ENCODE measurements at regions not wholly inside any gene's neighbourhood (a gene's known extent, or its start where the extent isn't known, plus 50 kb on each side); places are given as distances from the start of the nearest gene placed in this dataset.
"Not testable (repeated sequence)": the region's sequence is repeated elsewhere in the genome, so short reads cannot be mapped to it uniquely, and the experiment has no call there.

DNA sequence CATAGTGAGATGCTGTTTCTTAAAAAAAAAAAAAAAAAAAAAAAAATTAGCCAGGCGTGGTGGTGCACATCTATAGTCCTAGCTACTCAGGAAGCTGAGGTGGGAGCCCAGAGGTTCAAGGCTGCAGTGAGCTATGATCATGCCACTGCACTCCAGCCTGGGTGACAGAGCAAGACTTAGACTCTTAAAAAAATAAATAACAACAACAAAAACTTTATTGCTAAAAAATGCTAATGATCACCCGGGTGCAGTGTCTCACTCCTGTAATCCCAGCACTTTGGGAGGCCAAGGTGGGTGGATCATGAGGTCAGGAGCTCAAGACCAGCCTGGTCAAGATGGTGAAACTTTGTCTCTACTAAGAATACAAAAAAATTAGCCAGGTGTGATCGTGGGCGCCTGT lies 119.5 kb upstream of the RAB4A start:
- not testable (repeated sequence) for H3K27me3 ChIP-seq (ENCODE audit: control insufficient read depth, insufficient read depth, low read length); H3K9ac ChIP-seq (ENCODE audit: low read depth, low read length); H3K9me3 ChIP-seq (ENCODE audit: control insufficient read depth, insufficient read depth, low read length); H3K36me3 ChIP-seq (ENCODE audit: control insufficient read depth, insufficient read depth, low read length); H3K4me3 ChIP-seq (ENCODE audit: low read depth, low read length); H3K27ac ChIP-seq (ENCODE audit: low read depth, low read length)
- H3K4me1 ChIP-seq (ENCODE audit: control insufficient read depth, insufficient read depth, low read length) = peaks cover 22% of the 10 kb centered on the region

DNA sequence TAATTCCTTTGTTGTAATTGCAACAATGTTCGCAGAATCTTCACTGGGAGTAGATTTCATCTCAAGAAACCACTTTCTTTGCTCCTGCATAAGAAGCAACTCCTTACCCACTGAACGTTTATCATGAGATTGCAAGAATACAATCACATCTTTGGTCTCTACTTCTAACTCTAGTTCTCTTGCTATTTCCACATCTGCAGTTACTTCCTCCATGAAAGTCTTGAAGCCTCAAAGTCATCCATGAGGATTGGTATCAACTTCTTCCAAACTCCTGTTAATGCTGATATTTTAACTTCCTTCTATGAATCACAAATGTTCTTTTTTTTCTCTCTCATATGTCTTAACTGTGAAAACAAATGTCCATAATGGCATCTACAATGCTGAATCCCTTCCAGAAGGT lies 118.6 kb upstream of the RAB4A start:
- no peak overlapping the region for H3K4me3 ChIP-seq (ENCODE audit: low read depth, low read length)
- no peak overlapping the region for H3K27ac ChIP-seq (ENCODE audit: low read depth, low read length)
- peaks cover 22% of the 10 kb centered on the region for H3K4me1 ChIP-seq (ENCODE audit: control insufficient read depth, insufficient read depth, low read length)
- H3K9me3 ChIP-seq (ENCODE audit: control insufficient read depth, insufficient read depth, low read length) = no peaks in the 10 kb centered on the region
- H3K9ac ChIP-seq (ENCODE audit: low read depth, low read length) = no peak overlapping the region
- H3K36me3 ChIP-seq (ENCODE audit: control insufficient read depth, insufficient read depth, low read length) = no peaks in the 10 kb centered on the region
- 0 out of 2 replicates have a peak, but pooled peaks cover 6% of the 10 kb centered on the region for H3K27me3 ChIP-seq (ENCODE audit: control insufficient read depth, insufficient read depth, low read length)

DNA sequence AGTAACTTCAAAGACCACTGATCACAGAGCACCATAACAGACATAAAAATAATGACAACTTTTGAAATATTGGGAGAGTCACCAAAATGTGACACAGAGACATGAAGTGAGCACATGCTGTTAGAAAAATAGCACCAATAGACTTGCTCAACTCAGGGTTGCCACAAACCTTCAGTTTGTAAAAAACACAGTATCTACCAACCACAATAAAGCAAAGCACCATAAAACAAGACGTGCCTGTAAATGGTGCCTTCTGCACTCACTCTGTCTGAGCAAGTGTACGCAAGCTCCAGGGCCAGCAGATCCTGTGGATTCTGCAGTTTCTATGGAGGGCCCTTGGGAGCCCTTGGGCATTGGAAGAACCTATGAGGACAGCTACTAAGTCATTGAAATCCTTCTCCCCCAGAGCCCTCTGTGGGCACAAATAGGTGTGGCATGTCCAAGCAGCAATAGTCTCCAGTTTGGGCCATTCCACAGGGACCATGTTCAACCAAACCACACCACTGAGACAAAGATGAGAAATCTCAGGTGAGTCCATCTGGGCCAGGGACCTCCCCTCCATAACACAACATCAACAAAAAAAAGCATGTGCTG lies 116.9 kb upstream of the RAB4A start:
- Histone ChIP-seq H3K27me3 (ENCODE audit: control insufficient read depth, insufficient read depth, low read length) (0 out of 2 replicates have a peak, but pooled peaks cover 1% of the 10 kb centered on the region), H3K36me3 (ENCODE audit: control insufficient read depth, insufficient read depth, low read length) (no peaks in the 10 kb centered on the region), H3K9me3 (ENCODE audit: control insufficient read depth, insufficient read depth, low read length) (no peaks in the 10 kb centered on the region), H3K4me3 (ENCODE audit: low read depth, low read length) (no peak overlapping the region), H3K4me1 (ENCODE audit: control insufficient read depth, insufficient read depth, low read length) (peaks cover 8% of the 10 kb centered on the region; the same call in 1 of the 2 replicates), H3K27ac (ENCODE audit: low read depth, low read length) (no peak overlapping the region), H3K9ac (ENCODE audit: low read depth, low read length) (no peak overlapping the region)

DNA sequence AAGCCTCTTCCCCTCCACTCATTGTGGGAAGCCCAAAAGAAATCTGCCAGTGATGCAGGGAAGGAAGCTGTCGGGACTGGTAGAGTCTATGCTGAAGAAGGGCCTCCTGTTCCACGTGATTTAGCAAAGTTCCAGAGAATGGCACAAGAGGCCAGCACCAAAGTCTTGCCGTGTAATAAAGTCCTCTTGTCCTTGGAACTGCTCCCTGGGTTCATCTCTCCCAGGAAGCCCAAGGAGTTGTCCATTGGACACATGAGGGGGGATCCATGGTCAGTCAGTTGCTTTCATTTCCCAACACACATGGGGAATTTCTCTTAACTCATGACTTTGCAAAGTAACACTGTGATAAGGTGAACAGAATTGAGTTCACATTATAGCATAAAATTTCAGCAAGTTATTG lies 116.1 kb upstream of the RAB4A start:
- Histone ChIP-seq H3K9me3 (ENCODE audit: control insufficient read depth, insufficient read depth, low read length) (no peaks in the 10 kb centered on the region), H3K36me3 (ENCODE audit: control insufficient read depth, insufficient read depth, low read length) (no peaks in the 10 kb centered on the region), H3K4me1 (ENCODE audit: control insufficient read depth, insufficient read depth, low read length) (peaks cover 8% of the 10 kb centered on the region; the same call in 1 of the 2 replicates), H3K27me3 (ENCODE audit: control insufficient read depth, insufficient read depth, low read length) (no peaks in the 10 kb centered on the region), H3K9ac (ENCODE audit: low read depth, low read length) (no peak overlapping the region), H3K4me3 (ENCODE audit: low read depth, low read length) (no peak overlapping the region), H3K27ac (ENCODE audit: low read depth, low read length) (no peak overlapping the region)

DNA sequence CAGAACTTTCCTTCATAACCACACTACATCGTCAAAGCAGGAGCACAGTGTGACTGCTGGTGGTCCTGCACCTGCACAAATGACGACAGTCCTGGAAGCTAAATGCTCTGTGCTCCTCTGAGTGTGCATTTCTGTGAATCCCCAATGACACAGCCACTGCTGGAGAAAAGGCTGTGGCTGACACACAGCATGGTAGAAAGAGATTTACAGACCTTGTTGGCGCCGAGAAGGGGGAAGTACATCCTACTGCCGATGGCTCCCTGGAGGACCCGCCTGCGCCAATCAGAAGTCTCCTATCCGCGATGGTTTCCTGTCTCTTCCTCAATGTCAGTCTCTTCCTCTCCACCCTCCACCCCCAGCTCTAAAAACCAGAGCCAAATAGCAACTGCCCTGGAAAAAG lies 115.4 kb upstream of the RAB4A start:
- Histone ChIP-seq H3K27ac (ENCODE audit: low read depth, low read length) (no peak overlapping the region), H3K9ac (ENCODE audit: low read depth, low read length) (no peak overlapping the region), H3K4me3 (ENCODE audit: low read depth, low read length) (no peak overlapping the region), H3K36me3 (ENCODE audit: control insufficient read depth, insufficient read depth, low read length) (no peaks in the 10 kb centered on the region), H3K4me1 (ENCODE audit: control insufficient read depth, insufficient read depth, low read length) (peaks cover 7% of the 10 kb centered on the region; the same call in 1 of the 2 replicates), H3K27me3 (ENCODE audit: control insufficient read depth, insufficient read depth, low read length) (no peaks in the 10 kb centered on the region), H3K9me3 (ENCODE audit: control insufficient read depth, insufficient read depth, low read length) (no peaks in the 10 kb centered on the region)

DNA sequence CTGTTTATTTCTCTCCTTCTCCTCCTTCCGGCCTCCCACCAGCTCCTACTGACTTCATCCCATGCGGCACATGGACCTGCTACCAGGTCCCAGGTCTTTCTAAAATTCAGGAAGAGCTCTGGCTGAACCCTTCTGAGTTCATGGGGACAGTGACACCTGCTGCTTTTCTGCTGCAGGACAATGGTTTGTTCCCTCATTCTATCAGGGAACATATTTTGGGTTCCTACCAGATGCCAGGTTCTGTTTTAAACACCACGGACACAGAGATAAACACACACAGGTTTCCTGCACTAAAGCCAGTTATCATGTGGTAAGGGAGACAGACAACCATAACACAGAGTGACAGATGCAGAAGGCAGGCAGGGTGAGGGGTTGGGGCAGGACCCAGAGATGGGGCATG lies 114.0 kb upstream of the RAB4A start:
- Histone ChIP-seq H3K4me1 (ENCODE audit: control insufficient read depth, insufficient read depth, low read length) (no peaks in the 10 kb centered on the region; the same call in 1 of the 2 replicates), H3K4me3 (ENCODE audit: low read depth, low read length) (no peak overlapping the region), H3K27ac (ENCODE audit: low read depth, low read length) (no peak overlapping the region), H3K9me3 (ENCODE audit: control insufficient read depth, insufficient read depth, low read length) (no peaks in the 10 kb centered on the region), H3K27me3 (ENCODE audit: control insufficient read depth, insufficient read depth, low read length) (no peaks in the 10 kb centered on the region), H3K9ac (ENCODE audit: low read depth, low read length) (no peak overlapping the region), H3K36me3 (ENCODE audit: control insufficient read depth, insufficient read depth, low read length) (no peaks in the 10 kb centered on the region)

DNA sequence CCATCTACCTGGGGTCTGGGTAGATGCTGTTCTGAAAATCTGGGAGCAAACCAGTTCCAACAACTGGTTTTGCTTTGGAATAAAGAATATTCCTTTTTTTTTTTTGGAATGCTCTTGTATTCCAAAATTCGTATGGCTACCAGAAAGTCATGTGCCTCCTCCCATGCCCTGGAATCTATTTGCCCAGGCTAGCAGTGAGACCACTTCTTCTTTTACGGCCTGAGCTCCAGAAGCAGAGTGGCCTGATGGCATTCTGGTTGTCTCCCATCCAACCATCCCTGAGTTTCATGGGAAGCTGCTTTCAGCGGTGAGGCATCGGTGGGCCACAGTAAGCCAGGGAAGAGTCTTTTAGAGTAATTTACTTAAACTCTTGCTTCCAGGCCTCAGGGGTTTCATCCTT lies 113.4 kb upstream of the RAB4A start:
- Histone ChIP-seq H3K9ac (ENCODE audit: low read depth, low read length) (no peak overlapping the region), H3K4me3 (ENCODE audit: low read depth, low read length) (no peak overlapping the region)

DNA sequence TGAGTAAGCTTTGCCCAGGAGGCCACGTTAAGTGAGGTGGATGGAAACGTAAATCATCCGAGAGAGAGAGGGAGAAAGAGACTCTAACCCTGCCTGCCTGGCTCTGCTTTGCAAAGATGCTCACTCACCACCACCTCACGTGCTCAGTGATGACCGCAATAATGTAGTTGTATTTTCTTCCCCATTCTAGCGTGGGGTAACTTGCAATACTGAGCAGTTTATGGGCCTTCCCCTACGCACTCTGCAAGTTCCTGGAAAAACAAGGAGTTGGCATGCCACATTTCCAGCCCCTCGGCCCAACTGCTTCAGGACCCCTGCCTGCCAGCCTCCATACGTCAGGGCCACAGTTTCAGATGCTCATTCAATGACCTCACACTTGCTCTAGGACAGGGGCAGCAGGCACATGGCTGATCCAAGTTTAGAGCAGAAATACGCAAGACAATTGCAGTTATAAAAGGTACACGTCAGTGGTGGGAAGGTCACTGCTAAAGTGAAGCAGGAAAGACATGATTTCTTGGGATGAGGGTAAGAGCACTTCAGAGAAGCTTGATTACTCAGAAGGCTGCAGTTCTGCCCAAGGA lies 112.5 kb upstream of the RAB4A start:
- no peaks in the 10 kb centered on the region; the same call in 1 of the 2 replicates for H3K4me1 ChIP-seq (ENCODE audit: control insufficient read depth, insufficient read depth, low read length)
- H3K27ac ChIP-seq (ENCODE audit: low read depth, low read length) = no peak overlapping the region
- H3K9me3 ChIP-seq (ENCODE audit: control insufficient read depth, insufficient read depth, low read length) = no peaks in the 10 kb centered on the region
- no peaks in the 10 kb centered on the region for H3K36me3 ChIP-seq (ENCODE audit: control insufficient read depth, insufficient read depth, low read length)
- H3K9ac ChIP-seq (ENCODE audit: low read depth, low read length) = no peak overlapping the region
- H3K4me3 ChIP-seq (ENCODE audit: low read depth, low read length) = no peak overlapping the region
- H3K27me3 ChIP-seq (ENCODE audit: control insufficient read depth, insufficient read depth, low read length) = no peaks in the 10 kb centered on the region

More for the DNA sequence above, 113.4 kb upstream of the RAB4A start:
- H3K27ac ChIP-seq (ENCODE audit: low read depth, low read length) = no peak overlapping the region
- H3K4me1 ChIP-seq (ENCODE audit: control insufficient read depth, insufficient read depth, low read length) = no peaks in the 10 kb centered on the region; the same call in 1 of the 2 replicates
- no peaks in the 10 kb centered on the region for H3K9me3 ChIP-seq (ENCODE audit: control insufficient read depth, insufficient read depth, low read length)
- H3K36me3 ChIP-seq (ENCODE audit: control insufficient read depth, insufficient read depth, low read length) = no peaks in the 10 kb centered on the region
- no peaks in the 10 kb centered on the region for H3K27me3 ChIP-seq (ENCODE audit: control insufficient read depth, insufficient read depth, low read length)

DNA sequence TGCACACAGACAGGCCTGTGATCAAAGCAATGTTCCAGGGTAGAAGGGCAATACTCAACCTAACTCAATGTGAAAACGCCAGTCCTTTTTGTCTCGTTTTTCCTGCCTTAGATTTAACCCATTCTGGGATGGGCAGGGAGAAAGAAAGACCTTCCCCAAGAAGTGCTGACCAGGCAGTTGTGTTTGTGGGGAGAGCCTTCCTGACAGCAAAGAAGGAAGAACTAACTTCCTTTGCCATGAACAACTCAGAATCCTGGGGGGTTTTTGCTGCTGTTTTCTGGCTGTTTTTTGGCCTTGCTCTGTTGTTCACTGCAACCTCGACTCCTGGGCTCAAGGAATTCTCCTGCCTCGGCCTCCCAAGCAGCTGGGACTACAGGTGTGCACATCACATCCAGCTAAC lies 112.0 kb upstream of the RAB4A start:
- Histone ChIP-seq H3K27ac (ENCODE audit: low read depth, low read length) (no peak overlapping the region), H3K9ac (ENCODE audit: low read depth, low read length) (no peak overlapping the region), H3K4me1 (ENCODE audit: control insufficient read depth, insufficient read depth, low read length) (no peaks in the 10 kb centered on the region; the same call in 1 of the 2 replicates), H3K27me3 (ENCODE audit: control insufficient read depth, insufficient read depth, low read length) (no peaks in the 10 kb centered on the region), H3K4me3 (ENCODE audit: low read depth, low read length) (no peak overlapping the region), H3K36me3 (ENCODE audit: control insufficient read depth, insufficient read depth, low read length) (no peaks in the 10 kb centered on the region), H3K9me3 (ENCODE audit: control insufficient read depth, insufficient read depth, low read length) (no peaks in the 10 kb centered on the region)

DNA sequence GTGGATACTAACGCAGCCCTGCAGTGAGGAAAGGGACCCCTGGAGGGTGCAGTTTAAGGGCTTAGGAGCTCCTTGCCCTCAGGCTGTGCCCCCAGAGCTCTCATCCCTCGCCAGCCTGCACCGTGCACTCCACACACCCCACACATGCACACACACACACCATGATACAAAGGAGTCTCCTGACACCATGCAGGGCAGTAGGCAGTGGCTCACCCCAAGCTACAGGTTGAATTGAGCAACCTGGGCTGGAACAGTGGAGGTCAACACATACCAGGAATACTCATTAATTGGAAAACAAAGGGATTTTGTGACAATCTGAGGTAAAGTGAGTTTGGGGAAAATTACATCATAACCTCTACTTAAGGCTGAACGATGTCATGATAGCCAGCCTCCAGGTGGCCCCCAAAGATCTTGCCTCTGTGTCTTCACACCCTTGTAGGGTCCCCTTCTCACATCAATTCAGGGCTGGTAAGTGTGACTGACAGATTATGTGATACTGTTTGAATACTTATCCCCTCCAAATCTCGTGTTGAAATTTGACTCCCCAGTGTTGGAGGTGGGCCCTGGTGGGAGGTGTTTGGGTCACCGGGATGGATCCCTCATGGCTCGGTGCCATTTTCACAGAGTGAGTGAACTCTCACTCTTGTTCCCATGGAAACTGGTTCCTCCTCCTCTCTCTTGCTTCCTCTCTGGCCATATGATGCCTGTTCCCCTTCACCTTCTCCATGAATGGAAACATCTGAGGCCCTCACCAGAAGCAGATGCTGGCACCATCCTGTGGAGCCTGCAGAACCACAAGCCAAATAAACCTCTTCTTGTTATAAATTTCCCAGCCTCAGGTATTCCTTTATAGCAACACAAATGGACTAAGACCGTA lies 111.0 kb upstream of the RAB4A start:
- H3K4me1 ChIP-seq (ENCODE audit: control insufficient read depth, insufficient read depth, low read length) = no peaks in the 10 kb centered on the region; the same call in 1 of the 2 replicates
- H3K36me3 ChIP-seq (ENCODE audit: control insufficient read depth, insufficient read depth, low read length) = no peaks in the 10 kb centered on the region
- H3K27me3 ChIP-seq (ENCODE audit: control insufficient read depth, insufficient read depth, low read length) = no peaks in the 10 kb centered on the region
- no peak overlapping the region for H3K4me3 ChIP-seq (ENCODE audit: low read depth, low read length)
- no peak overlapping the region for H3K27ac ChIP-seq (ENCODE audit: low read depth, low read length)
- H3K9me3 ChIP-seq (ENCODE audit: control insufficient read depth, insufficient read depth, low read length) = no peaks in the 10 kb centered on the region
- H3K9ac ChIP-seq (ENCODE audit: low read depth, low read length) = no peak overlapping the region

DNA sequence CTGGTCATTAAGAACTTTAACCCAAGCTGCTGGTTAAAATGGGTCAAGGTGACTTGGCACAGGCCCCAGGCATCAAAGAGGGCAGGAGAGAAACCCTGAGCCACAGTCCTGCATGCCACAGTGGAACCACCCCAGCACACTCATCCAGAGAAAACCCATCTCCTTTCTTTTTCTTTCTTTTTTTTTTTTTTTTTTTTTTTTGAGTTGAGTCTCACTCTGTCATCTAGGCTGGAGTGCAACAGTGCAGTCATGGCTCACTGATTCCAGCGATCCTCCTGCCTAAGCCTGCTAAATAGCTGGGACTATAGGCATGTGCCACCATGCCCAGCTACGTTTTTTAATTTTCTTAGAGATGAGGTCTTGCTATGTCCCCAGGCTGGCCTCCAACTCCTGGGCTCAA lies 109.2 kb upstream of the RAB4A start:
- Histone ChIP-seq H3K4me3 (ENCODE audit: low read depth, low read length) (no peak overlapping the region), H3K36me3 (ENCODE audit: control insufficient read depth, insufficient read depth, low read length) (no peaks in the 10 kb centered on the region), H3K27ac (ENCODE audit: low read depth, low read length) (no peak overlapping the region), H3K27me3 (ENCODE audit: control insufficient read depth, insufficient read depth, low read length) (no peaks in the 10 kb centered on the region), H3K9ac (ENCODE audit: low read depth, low read length) (no peak overlapping the region), H3K9me3 (ENCODE audit: control insufficient read depth, insufficient read depth, low read length) (no peaks in the 10 kb centered on the region), H3K4me1 (ENCODE audit: control insufficient read depth, insufficient read depth, low read length) (no peaks in the 10 kb centered on the region; the same call in 1 of the 2 replicates)
